ENCODE measurements at regions not wholly inside any gene's neighbourhood (a gene's known extent, or its start where the extent isn't known, plus 50 kb on each side); places are given as distances from the start of the nearest gene placed in this dataset.

GRCh38 chr4:159551281-159551680, 448.4 kb downstream of the RAPGEF2 start:
- no peaks in the 10 kb centered on the region for H3K36me3 Mint-ChIP-seq

More at GRCh38 chr4:159551281-159551680, 448.4 kb downstream of the RAPGEF2 start:
- TF ChIP-seq USF1 (CRISPR knock-in tag; IDR thresholded peaks at IDR 0.05) (no peak), ZSCAN18 (CRISPR knock-in tag; IDR thresholded peaks at IDR 0.05) (no peak), ATF1 (CRISPR knock-in tag; IDR thresholded peaks at IDR 0.05) (no peak), CTCF (IDR thresholded peaks at IDR 0.05) (no peak), FOXK1 (CRISPR knock-in tag; IDR thresholded peaks at IDR 0.05) (no peak), IRF1 (CRISPR knock-in tag; IDR thresholded peaks at IDR 0.05) (no peak), ZNF416 (CRISPR knock-in tag; IDR thresholded peaks at IDR 0.05) (no peak), NFYB (CRISPR knock-in tag; conservative IDR thresholded peaks at IDR 0.05; ENCODE audit: low read depth) (no peak), SOX15 (CRISPR knock-in tag; IDR thresholded peaks at IDR 0.05) (no peak), STAT6 (CRISPR knock-in tag; conservative IDR thresholded peaks at IDR 0.05; ENCODE audit: low read depth) (no peak)
- H3K4me1 Mint-ChIP-seq: 0 out of 2 replicates have a peak, but pooled peaks cover 4% of the 10 kb centered on the region
- peaks cover 6% of the 10 kb centered on the region for H3K9me3 Mint-ChIP-seq
- no peak overlapping the region for H3K27ac Mint-ChIP-seq
- ChIA-PET CTCF (no interaction called here), POLR2A (no interaction called here)
- ATAC-seq: no peak
- H3K4me3 Mint-ChIP-seq: no peak overlapping the region
- H3K27me3 Mint-ChIP-seq (ENCODE audit: low read depth): no peaks in the 10 kb centered on the region
- no peak for DNase-seq (ENCODE audit: low spot score)

Measured in WTC11 (cell line).